Activated CD4-positive, alpha-beta T cell treated with anti-CD3 and anti-CD28 coated beads, Interleukin-2, amount 10 ng/mL, durations not matched to agents 24 days and 14 days (primary cell): ENCODE measurements at regions not wholly inside any gene's neighbourhood (a gene's known extent, or its start where the extent isn't known, plus 50 kb on each side); places are given as distances from the start of the nearest gene placed in this dataset.

Source experiments
- DNase-seq: peaks from one replicate; pipeline ENCODE4 v3.0.0; 2022
- H3K27ac Mint-ChIP-seq: one replicate; pipeline ENCODE4 v1.8.0; 2022; ENCODE audit warnings: mild to moderate bottlenecking, mixed read lengths
- H3K27me3 Mint-ChIP-seq: one replicate; pipeline ENCODE4 v1.8.0; 2022; ENCODE audit warnings: mixed read lengths
- H3K36me3 Mint-ChIP-seq: one replicate; pipeline ENCODE4 v1.8.0; 2022; ENCODE audit warnings: low read depth, mild to moderate bottlenecking, mixed read lengths
- H3K4me1 Mint-ChIP-seq: one replicate; pipeline ENCODE4 v1.8.0; 2021; ENCODE audit warnings: mixed read lengths
- H3K4me3 Mint-ChIP-seq: one replicate; pipeline ENCODE4 v1.8.0; 2022; ENCODE audit warnings: mild to moderate bottlenecking, moderate library complexity, mixed read lengths
- H3K9me3 Mint-ChIP-seq: one replicate; pipeline ENCODE4 v1.8.0; 2021; ENCODE audit warnings: mixed read lengths
- intact Hi-C: fragments of 100-400 bp; cut with micrococcal nuclease; formaldehyde crosslinking; loops from one replicate; pipeline ENCODE4 v1.15.1; 2023

- Mint-ChIP-seq H3K27me3 (no peaks in the 10 kb centered on the region), H3K4me1 (no peaks in the 10 kb centered on the region), H3K27ac (no peak overlapping the region), H3K36me3 (no peaks in the 10 kb centered on the region), H3K4me3 (no peak overlapping the region), H3K9me3 (peaks cover 3% of the 10 kb centered on the region)
- no peak for DNase-seq
- intact Hi-C loops, result no loop called here
Observed at GRCh38 chr12:24080465-24080864, 131.0 kb upstream of the SOX5 start.

- intact Hi-C loops, result no loop called here
- H3K4me1 Mint-ChIP-seq, result no peaks in the 10 kb centered on the region
- no peaks in the 10 kb centered on the region for H3K36me3 Mint-ChIP-seq
- H3K4me3 Mint-ChIP-seq, result no peak overlapping the region
- H3K27me3 Mint-ChIP-seq, result no peaks in the 10 kb centered on the region
- H3K27ac Mint-ChIP-seq, result no peak overlapping the region
- DNase-seq, result no peak
- peaks cover 3% of the 10 kb centered on the region for H3K9me3 Mint-ChIP-seq
Observed at GRCh38 chr12:24079083-24079482, 129.6 kb upstream of the SOX5 start.

GRCh38 chr12:24078318-24078765 is 128.9 kb upstream of the SOX5 start:
- Mint-ChIP-seq H3K9me3 (peaks cover 3% of the 10 kb centered on the region), H3K4me1 (no peaks in the 10 kb centered on the region), H3K36me3 (no peaks in the 10 kb centered on the region), H3K4me3 (no peak overlapping the region), H3K27me3 (no peaks in the 10 kb centered on the region), H3K27ac (no peak overlapping the region)
- DNase-seq, result no peak
- intact Hi-C loops, result no loop called here

GRCh38 chr12:24077161-24077560 is 127.7 kb upstream of the SOX5 start:
- DNase-seq, result no peak
- H3K4me3 Mint-ChIP-seq, result no peak overlapping the region
- no peaks in the 10 kb centered on the region for H3K27me3 Mint-ChIP-seq
- no peak overlapping the region for H3K27ac Mint-ChIP-seq
- no peaks in the 10 kb centered on the region for H3K4me1 Mint-ChIP-seq
- intact Hi-C loops, result no loop called here
- H3K9me3 Mint-ChIP-seq, result peaks cover 3% of the 10 kb centered on the region
- no peaks in the 10 kb centered on the region for H3K36me3 Mint-ChIP-seq

- H3K4me3 Mint-ChIP-seq, result no peak overlapping the region
- H3K9me3 Mint-ChIP-seq, result peaks cover 3% of the 10 kb centered on the region
- H3K27me3 Mint-ChIP-seq, result no peaks in the 10 kb centered on the region
- no peak overlapping the region for H3K27ac Mint-ChIP-seq
- intact Hi-C loops, result no loop called here
- no peak for DNase-seq
- H3K36me3 Mint-ChIP-seq, result no peaks in the 10 kb centered on the region
- no peaks in the 10 kb centered on the region for H3K4me1 Mint-ChIP-seq
Observed at GRCh38 chr12:24075650-24076049, 126.2 kb upstream of the SOX5 start.

- Mint-ChIP-seq H3K4me3 (no peak overlapping the region), H3K36me3 (no peaks in the 10 kb centered on the region), H3K27me3 (no peaks in the 10 kb centered on the region), H3K27ac (no peak overlapping the region), H3K4me1 (no peaks in the 10 kb centered on the region), H3K9me3 (peaks cover 3% of the 10 kb centered on the region)
- DNase-seq, result no peak
- intact Hi-C loops, result no loop called here
Observed at GRCh38 chr12:24073170-24073810, 123.8 kb upstream of the SOX5 start.

GRCh38 chr12:24072302-24072701 is 122.8 kb upstream of the SOX5 start:
- Mint-ChIP-seq H3K36me3 (no peaks in the 10 kb centered on the region), H3K4me1 (no peaks in the 10 kb centered on the region), H3K4me3 (no peak overlapping the region), H3K27me3 (no peaks in the 10 kb centered on the region), H3K9me3 (peaks cover 3% of the 10 kb centered on the region), H3K27ac (no peak overlapping the region)
- intact Hi-C loops, result no loop called here
- DNase-seq, result no peak

GRCh38 chr12:24071842-24072241 is 122.4 kb upstream of the SOX5 start:
- intact Hi-C loops, result no loop called here
- DNase-seq, result no peak
- Mint-ChIP-seq H3K27ac (no peak overlapping the region), H3K36me3 (no peaks in the 10 kb centered on the region), H3K4me1 (no peaks in the 10 kb centered on the region), H3K27me3 (no peaks in the 10 kb centered on the region), H3K9me3 (peaks cover 3% of the 10 kb centered on the region), H3K4me3 (no peak overlapping the region)

- H3K9me3 Mint-ChIP-seq, result no peaks in the 10 kb centered on the region
- H3K27me3 Mint-ChIP-seq, result no peaks in the 10 kb centered on the region
- DNase-seq, result no peak
- H3K27ac Mint-ChIP-seq, result no peak overlapping the region
- no peaks in the 10 kb centered on the region for H3K36me3 Mint-ChIP-seq
- H3K4me3 Mint-ChIP-seq, result no peak overlapping the region
- H3K4me1 Mint-ChIP-seq, result no peaks in the 10 kb centered on the region
- intact Hi-C loops, result no loop called here
Observed at GRCh38 chr12:24069532-24070395, 120.3 kb upstream of the SOX5 start.

- Mint-ChIP-seq H3K27me3 (no peaks in the 10 kb centered on the region), H3K9me3 (no peaks in the 10 kb centered on the region), H3K27ac (no peak overlapping the region), H3K36me3 (no peaks in the 10 kb centered on the region), H3K4me3 (no peak overlapping the region), H3K4me1 (no peaks in the 10 kb centered on the region)
- no peak for DNase-seq
- intact Hi-C loops, result no loop called here
Observed at GRCh38 chr12:24066865-24067264, 117.4 kb upstream of the SOX5 start.

GRCh38 chr12:24066097-24066496 is 116.6 kb upstream of the SOX5 start:
- no peaks in the 10 kb centered on the region for H3K27me3 Mint-ChIP-seq
- no peak overlapping the region for H3K4me3 Mint-ChIP-seq
- H3K4me1 Mint-ChIP-seq, result no peaks in the 10 kb centered on the region
- no peak for DNase-seq
- H3K9me3 Mint-ChIP-seq, result no peaks in the 10 kb centered on the region
- intact Hi-C loops, result no loop called here
- H3K27ac Mint-ChIP-seq, result no peak overlapping the region
- no peaks in the 10 kb centered on the region for H3K36me3 Mint-ChIP-seq

- no peak for DNase-seq
- Mint-ChIP-seq H3K4me3 (no peak overlapping the region), H3K27ac (no peak overlapping the region), H3K9me3 (no peaks in the 10 kb centered on the region), H3K4me1 (no peaks in the 10 kb centered on the region), H3K27me3 (no peaks in the 10 kb centered on the region), H3K36me3 (no peaks in the 10 kb centered on the region)
- intact Hi-C loops, result no loop called here
Observed at GRCh38 chr12:24062642-24063245, 113.3 kb upstream of the SOX5 start.

- intact Hi-C loops, result no loop called here
- H3K27me3 Mint-ChIP-seq, result no peaks in the 10 kb centered on the region
- no peaks in the 10 kb centered on the region for H3K4me1 Mint-ChIP-seq
- no peak for DNase-seq
- H3K36me3 Mint-ChIP-seq, result no peaks in the 10 kb centered on the region
- H3K4me3 Mint-ChIP-seq, result no peak overlapping the region
- no peaks in the 10 kb centered on the region for H3K9me3 Mint-ChIP-seq
- no peak overlapping the region for H3K27ac Mint-ChIP-seq
Observed at GRCh38 chr12:24060089-24060488, 110.6 kb upstream of the SOX5 start.

GRCh38 chr12:24057920-24058476 is 108.5 kb upstream of the SOX5 start:
- Mint-ChIP-seq H3K36me3 (no peaks in the 10 kb centered on the region), H3K27ac (no peak overlapping the region)
- intact Hi-C loops, result no loop called here

More at GRCh38 chr12:24057920-24058476, 108.5 kb upstream of the SOX5 start:
- no peaks in the 10 kb centered on the region for H3K4me1 Mint-ChIP-seq
- no peak overlapping the region for H3K4me3 Mint-ChIP-seq
- H3K9me3 Mint-ChIP-seq, result no peaks in the 10 kb centered on the region
- no peaks in the 10 kb centered on the region for H3K27me3 Mint-ChIP-seq
- DNase-seq, result no peak
